ENCODE measurements at regions not wholly inside any gene's neighbourhood (a gene's known extent, or its start where the extent isn't known, plus 50 kb on each side); places are given as distances from the start of the nearest gene placed in this dataset.

DNA sequence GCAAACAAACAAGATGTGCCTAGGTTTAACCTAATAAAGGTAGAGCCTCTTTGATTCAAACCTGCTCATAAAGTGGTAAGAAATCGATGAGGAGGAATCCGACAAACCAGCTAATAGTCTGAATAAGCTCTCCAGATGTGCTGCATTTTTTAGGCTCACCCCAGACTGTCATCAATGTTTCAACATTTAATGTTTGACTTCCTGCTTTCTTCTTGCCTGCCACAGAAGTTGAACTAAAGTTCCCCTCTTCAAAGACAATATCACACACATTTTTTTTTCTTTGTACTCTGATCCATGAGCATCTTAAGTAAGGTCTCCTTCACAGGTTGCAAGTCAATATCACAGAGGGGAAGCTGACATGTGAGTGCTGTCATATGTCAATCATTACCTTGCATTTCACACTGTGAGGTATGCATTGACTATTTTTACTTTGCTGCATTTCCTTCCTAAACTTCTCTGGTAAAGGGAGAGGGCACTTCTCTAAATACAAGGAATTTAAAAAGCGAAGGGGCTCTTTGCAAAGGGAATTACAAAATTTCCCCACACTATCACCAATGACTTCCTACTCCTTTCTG lies 172.3 kb upstream of the MCTP2 start:
- in situ Hi-C loops (cut with HindIII; ENCODE audit: low sequenced_read_pairs): no loop called here
- DNase-seq (ENCODE audit: low read depth, low spot score): no peak

DNA sequence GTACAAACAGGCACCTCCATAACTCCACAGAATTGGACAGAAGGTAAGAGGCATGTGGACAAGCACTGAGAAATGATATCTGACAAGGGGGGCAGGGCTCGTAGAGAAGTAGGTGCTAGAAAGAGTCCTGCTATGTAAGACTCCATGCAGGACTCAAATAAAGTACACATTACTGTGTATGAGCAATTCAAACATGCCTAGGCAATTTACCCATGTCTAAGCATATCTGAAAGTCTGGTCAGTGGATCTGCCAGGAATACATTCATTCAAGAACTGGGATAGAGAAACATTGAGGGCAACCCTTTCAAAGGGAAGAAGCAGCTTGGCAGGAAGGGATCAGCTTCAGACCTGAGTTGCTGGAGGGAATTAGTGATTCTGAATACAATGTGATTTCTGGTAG lies 174.1 kb upstream of the MCTP2 start:
- TF ChIP-seq, protein P1, sequence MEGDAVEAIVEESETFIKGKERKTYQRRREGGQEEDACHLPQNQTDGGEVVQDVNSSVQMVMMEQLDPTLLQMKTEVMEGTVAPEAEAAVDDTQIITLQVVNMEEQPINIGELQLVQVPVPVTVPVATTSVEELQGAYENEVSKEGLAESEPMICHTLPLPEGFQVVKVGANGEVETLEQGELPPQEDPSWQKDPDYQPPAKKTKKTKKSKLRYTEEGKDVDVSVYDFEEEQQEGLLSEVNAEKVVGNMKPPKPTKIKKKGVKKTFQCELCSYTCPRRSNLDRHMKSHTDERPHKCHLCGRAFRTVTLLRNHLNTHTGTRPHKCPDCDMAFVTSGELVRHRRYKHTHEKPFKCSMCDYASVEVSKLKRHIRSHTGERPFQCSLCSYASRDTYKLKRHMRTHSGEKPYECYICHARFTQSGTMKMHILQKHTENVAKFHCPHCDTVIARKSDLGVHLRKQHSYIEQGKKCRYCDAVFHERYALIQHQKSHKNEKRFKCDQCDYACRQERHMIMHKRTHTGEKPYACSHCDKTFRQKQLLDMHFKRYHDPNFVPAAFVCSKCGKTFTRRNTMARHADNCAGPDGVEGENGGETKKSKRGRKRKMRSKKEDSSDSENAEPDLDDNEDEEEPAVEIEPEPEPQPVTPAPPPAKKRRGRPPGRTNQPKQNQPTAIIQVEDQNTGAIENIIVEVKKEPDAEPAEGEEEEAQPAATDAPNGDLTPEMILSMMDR (IDR thresholded peaks at IDR 0.05; ENCODE audit: low read depth, low read length): no peak
- no peak for DNase-seq (ENCODE audit: low read depth, low spot score)
- in situ Hi-C loops (cut with HindIII; ENCODE audit: low sequenced_read_pairs): no loop called here
- no peak overlapping the region for H3K4me3 ChIP-seq (ENCODE audit: low read depth, low read length)

More for the DNA sequence above, 172.3 kb upstream of the MCTP2 start:
- TF ChIP-seq, protein P1 (IDR thresholded peaks at IDR 0.05; ENCODE audit: low read depth, low read length): no peak
- no peak overlapping the region for H3K4me3 ChIP-seq (ENCODE audit: low read depth, low read length)

DNA sequence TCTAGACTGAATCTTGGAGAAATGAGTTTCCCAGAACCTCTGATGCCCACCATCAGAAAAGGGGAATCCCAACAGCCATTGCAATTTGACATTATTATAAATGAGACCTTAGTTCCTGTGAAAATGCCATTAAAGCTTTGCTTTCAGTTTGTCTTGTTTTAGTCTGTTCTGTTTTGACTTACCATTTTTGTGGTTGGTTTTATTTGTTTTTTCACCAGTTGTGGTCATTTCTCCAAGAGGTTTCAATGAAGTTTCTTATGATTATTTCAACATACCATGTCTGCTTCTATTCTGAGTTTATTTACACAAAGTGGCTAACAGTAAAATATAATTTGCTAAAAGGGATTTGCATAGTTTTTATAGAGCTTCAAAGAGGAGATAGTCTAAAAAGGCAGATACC lies 175.0 kb upstream of the MCTP2 start:
- H3K4me3 ChIP-seq (ENCODE audit: low read depth, low read length): no peak overlapping the region
- peak; percentile 84 for DNase-seq (ENCODE audit: low read depth, low spot score)
- TF ChIP-seq, protein P1 (IDR thresholded peaks at IDR 0.05; ENCODE audit: low read depth, low read length): no peak
- in situ Hi-C loops (cut with HindIII; ENCODE audit: low sequenced_read_pairs): no loop called here

DNA sequence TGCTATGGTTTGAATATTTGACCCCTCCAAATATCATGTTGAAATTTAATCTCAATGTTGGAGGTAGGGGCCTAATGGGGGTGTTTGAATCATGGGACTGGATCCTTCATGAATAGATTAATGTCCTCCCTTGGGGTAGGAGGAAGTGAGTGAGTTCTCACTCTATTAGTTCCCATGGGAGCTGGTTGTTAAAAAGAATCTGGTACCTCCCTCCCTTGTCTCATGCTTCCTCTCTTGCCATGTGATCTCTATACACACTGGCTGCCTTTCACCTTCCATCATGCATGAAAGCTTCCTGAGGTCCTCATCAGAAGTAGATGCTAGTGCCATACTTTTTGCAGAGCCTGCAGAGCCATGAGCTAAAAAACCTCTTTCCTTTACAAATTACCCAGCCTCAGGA lies 177.7 kb upstream of the MCTP2 start:
- TF ChIP-seq, protein P1 (IDR thresholded peaks at IDR 0.05; ENCODE audit: low read depth, low read length): no peak
- in situ Hi-C loops (cut with HindIII; ENCODE audit: low sequenced_read_pairs): no loop called here
- no peak for DNase-seq (ENCODE audit: low read depth, low spot score)
- H3K4me3 ChIP-seq (ENCODE audit: low read depth, low read length): no peak overlapping the region

DNA sequence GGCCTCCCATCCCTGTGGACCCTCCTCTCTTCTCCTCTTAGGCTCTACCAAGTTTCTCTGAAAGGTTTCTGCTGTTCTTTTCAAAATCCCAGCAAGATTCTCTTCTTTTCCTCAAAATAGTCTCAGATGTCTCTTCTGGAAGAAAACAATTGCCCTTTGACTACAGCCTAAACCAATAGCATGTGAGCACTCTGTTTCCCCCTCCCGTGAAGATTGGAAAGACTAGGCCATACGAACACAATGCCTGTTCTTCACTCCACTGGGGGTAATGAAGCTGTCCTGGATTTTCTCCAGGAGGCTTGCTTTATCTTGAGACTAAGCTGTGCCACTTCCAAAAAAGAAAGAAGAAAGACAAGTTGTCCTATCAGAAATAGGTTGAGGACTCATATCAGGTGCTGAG lies 178.7 kb upstream of the MCTP2 start:
- no peak overlapping the region for H3K4me3 ChIP-seq (ENCODE audit: low read depth, low read length)
- in situ Hi-C loops (cut with HindIII; ENCODE audit: low sequenced_read_pairs): no loop called here
- TF ChIP-seq, protein P1 (IDR thresholded peaks at IDR 0.05; ENCODE audit: low read depth, low read length): no peak
- no peak for DNase-seq (ENCODE audit: low read depth, low spot score)

DNA sequence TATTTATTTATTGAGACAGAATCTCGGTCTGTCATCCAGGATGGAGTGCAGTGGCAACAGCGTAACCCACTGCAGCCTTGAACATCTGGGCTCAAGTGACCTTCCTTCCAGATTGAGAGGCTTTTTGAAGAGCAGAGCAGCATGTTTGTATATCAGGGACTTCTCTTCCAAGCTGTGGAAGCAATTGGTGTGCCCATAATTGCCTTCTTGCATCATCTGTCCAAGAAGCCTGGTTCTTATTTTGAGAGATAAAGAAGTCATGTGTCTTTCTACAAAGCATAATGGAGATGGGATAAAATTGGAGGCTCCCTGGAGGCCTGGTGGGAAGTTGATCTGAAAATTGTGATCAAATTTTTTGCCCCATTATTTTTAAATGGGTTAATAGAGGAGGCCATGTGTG lies 183.8 kb upstream of the MCTP2 start:
- in situ Hi-C loops (cut with HindIII; ENCODE audit: low sequenced_read_pairs): no loop called here
- H3K4me3 ChIP-seq (ENCODE audit: low read depth, low read length): no peak overlapping the region
- DNase-seq (ENCODE audit: low read depth, low spot score): no peak
- TF ChIP-seq, protein P1 (IDR thresholded peaks at IDR 0.05; ENCODE audit: low read depth, low read length): no peak
